Thyroid gland (tissue), 4 donors: ENCODE measurements at regions not wholly inside any gene's neighbourhood (a gene's known extent, or its start where the extent isn't known, plus 50 kb on each side); places are given as distances from the start of the nearest gene placed in this dataset.

Experiments
- DNase-seq, 2 donors: peaks; one replicate each; pipeline ENCODE4 v3.0.0-alpha.2; 2019
- H3K27ac ChIP-seq, 3 donors: fragments of 200-600 bp; sonication (generic); 1 replicate in 2 of 3; 2 replicates in 1 of 3; pipeline ENCODE4 v1.5.1; 2016 to 2019; ENCODE audit warnings: mild to moderate bottlenecking in 1 of 3, moderate library complexity in 1 of 3
- H3K27me3 ChIP-seq: fragments of 200-600 bp; sonication (generic); one replicate; pipeline ENCODE4 v1.5.1; 2019
- H3K36me3 ChIP-seq, 2 donors: fragments of 200-600 bp; sonication (generic); one replicate each; pipeline ENCODE4 v1.5.1; 2016 to 2019
- H3K4me1 ChIP-seq, 2 donors: fragments of 200-600 bp; sonication (generic); one replicate each; pipeline ENCODE4 v1.5.1; 2017 to 2019
- H3K4me3 ChIP-seq, 3 donors: fragments of 200-600 bp; sonication (generic); replicated peaks in 1 of 3; 1 replicate in 2 of 3; 2 replicates in 1 of 3; pipeline ENCODE4 v1.5.1; 2016; ENCODE audit warnings: mild to moderate bottlenecking in 1 of 3
- H3K9me3 ChIP-seq: fragments of 200-600 bp; sonication (generic); one replicate; pipeline ENCODE4 v1.5.1; 2017
- POLR2A ChIP-seq, 2 donors: fragments of 450-650 bp; IDR thresholded peaks; one replicate each; pipeline ENCODE4 v1.6.1; 2017; ENCODE audit warnings: antibody characterized with exemption in 2 of 2, mild to moderate bottlenecking in 2 of 2, moderate library complexity in 1 of 2
- WGBS, 2 donors: methylation state at CpG; one replicate each; pipeline ENCODE4 v1.1.5; 2017; 5-methylcytosine and 5-hydroxymethylcytosine counted together
- intact Hi-C: fragments of 100-400 bp; cut with DNase I; formaldehyde crosslinking; loops from one replicate; pipeline ENCODE4 v1.15.1; 2023
- TF ChIP-seq, protein P1 (sequence below), 6 experiments: fragments of 200-600 bp in 3 of 6; fragments of 450-650 bp in 3 of 6; sonication (generic) in 3 of 6; IDR thresholded peaks; one replicate each; pipeline ENCODE4 v1.5.1; 2016 to 2019; ENCODE audit warnings: antibody characterized with exemption in 6 of 6, mild to moderate bottlenecking in 2 of 6, inconsistent platforms in 1 of 6, moderate library complexity in 1 of 6

DNA sequence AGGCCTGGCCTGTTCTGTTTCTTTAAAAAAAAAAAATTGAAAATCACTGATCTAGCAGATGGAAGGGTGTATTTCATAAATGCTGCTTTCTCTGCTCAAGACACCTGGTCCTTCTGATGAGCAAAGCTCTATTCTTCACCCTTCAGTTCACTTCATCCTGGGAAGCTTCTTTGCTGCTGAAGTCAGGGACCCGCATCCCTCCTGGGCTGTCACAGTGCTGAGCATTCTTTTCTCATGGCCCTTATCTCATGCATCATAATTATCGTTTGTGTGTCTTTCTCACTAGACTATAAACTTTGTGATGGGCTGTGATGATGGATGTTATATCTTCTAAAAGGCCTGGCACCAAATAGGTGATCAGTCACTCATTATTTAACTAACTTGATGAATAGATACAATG is 461.0 kb downstream of the GADD45G start:
- Histone ChIP-seq H3K4me1 (peaks cover 11 to 15% of the 10 kb centered on the region in 2 donors), H3K36me3 (no peaks in the 10 kb centered on the region), H3K9me3 (no peaks in the 10 kb centered on the region), H3K27ac (no peak overlapping the region), H3K4me3 (no peak overlapping the region), H3K27me3 (no peaks in the 10 kb centered on the region)
- DNase-seq = no peak
- intact Hi-C loops = no loop called here
- TF ChIP-seq POLR2A (IDR thresholded peaks at IDR 0.05) = no peak
- TF ChIP-seq, protein P1, sequence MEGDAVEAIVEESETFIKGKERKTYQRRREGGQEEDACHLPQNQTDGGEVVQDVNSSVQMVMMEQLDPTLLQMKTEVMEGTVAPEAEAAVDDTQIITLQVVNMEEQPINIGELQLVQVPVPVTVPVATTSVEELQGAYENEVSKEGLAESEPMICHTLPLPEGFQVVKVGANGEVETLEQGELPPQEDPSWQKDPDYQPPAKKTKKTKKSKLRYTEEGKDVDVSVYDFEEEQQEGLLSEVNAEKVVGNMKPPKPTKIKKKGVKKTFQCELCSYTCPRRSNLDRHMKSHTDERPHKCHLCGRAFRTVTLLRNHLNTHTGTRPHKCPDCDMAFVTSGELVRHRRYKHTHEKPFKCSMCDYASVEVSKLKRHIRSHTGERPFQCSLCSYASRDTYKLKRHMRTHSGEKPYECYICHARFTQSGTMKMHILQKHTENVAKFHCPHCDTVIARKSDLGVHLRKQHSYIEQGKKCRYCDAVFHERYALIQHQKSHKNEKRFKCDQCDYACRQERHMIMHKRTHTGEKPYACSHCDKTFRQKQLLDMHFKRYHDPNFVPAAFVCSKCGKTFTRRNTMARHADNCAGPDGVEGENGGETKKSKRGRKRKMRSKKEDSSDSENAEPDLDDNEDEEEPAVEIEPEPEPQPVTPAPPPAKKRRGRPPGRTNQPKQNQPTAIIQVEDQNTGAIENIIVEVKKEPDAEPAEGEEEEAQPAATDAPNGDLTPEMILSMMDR (IDR thresholded peaks at IDR 0.05) = no peak
- WGBS, 2 donors = 95 to 96% methylated on average over 2 of the region's 2 CpGs

DNA sequence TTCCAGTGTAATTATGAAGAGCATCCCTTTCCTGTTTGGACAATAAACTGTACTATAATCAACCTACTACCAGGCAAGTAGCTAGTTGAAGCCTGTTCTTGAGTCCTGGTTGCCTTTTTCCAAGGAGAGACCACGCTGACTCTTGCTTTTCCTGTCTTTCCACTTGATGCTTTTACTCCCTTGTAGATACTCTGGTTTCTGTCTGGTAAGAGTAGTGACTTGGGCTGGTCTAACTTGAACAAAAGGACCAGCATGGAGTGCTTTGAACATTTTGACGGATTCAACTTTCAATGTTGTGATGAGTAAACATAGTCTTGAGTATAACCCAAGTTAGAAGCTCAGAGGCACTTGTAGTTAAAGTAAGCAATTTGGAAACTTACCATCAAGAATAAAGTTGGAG is 464.3 kb downstream of the GADD45G start:
- no peaks in the 10 kb centered on the region for H3K36me3 ChIP-seq
- no peak overlapping the region for H3K27ac ChIP-seq
- peaks cover 6 to 11% of the 10 kb centered on the region in 2 donors for H3K4me1 ChIP-seq
- H3K27me3 ChIP-seq = no peaks in the 10 kb centered on the region
- H3K4me3 ChIP-seq = no peak overlapping the region
- WGBS, 2 donors = 80 to 84% methylated on average over 2 of the region's 2 CpGs
- TF ChIP-seq, protein P1 (IDR thresholded peaks at IDR 0.05) = no peak
- no peak for TF ChIP-seq POLR2A (IDR thresholded peaks at IDR 0.05)
- DNase-seq = no peak
- intact Hi-C loops = no loop called here
- H3K9me3 ChIP-seq = no peaks in the 10 kb centered on the region

DNA sequence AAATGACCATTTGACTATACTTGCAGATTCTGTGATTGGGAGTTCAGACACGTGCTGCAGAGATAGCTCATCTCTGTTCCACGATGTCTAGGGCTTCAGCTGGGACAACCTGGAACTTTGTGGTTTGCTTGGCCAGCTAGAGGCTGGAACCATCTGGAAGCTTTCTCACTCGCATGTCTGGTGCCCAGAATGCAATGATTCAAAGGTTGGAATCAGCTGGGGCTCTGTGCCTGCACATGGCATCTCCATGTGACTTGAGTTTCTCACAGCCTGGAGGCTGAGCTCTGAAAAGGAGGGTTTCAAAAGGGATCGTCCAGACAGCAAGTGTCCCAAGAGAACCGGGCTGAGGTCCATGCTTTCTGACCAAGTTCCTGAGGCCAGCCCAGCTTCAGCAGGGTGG is 465.2 kb downstream of the GADD45G start:
- no peak for DNase-seq
- Histone ChIP-seq H3K36me3 (no peaks in the 10 kb centered on the region), H3K4me3 (no peak overlapping the region), H3K27me3 (no peaks in the 10 kb centered on the region), H3K4me1 (peaks cover 3 to 4% of the 10 kb centered on the region in 2 donors), H3K27ac (no peak overlapping the region), H3K9me3 (no peaks in the 10 kb centered on the region)
- intact Hi-C loops = no loop called here
- WGBS, 2 donors = 89 to 92% methylated on average over 5 of the region's 5 CpGs
- TF ChIP-seq, protein P1 (IDR thresholded peaks at IDR 0.05) = no peak
- no peak for TF ChIP-seq POLR2A (IDR thresholded peaks at IDR 0.05)

DNA sequence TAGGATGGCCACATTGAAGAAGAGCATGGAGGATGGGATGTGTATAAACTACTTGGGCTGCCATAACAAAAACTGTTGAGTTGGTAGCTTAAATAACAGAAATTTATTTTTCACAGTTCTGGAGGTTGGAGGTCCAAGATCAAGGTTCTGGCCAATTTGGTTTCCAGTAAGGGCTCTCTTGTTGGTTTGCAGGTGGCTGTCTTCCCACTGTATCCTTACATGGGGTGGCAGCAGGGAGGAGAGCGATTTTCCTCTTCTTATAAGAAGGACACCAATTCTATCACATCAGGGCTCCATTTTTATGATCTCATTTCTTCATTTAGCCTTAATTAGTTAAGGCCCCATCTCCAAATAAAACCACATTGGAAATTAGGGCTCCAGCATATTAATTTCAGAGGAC is 465.7 kb downstream of the GADD45G start:
- Histone ChIP-seq H3K27ac (no peak overlapping the region), H3K9me3 (no peaks in the 10 kb centered on the region), H3K4me3 (no peak overlapping the region), H3K4me1 (no peaks in the 10 kb centered on the region), H3K36me3 (no peaks in the 10 kb centered on the region), H3K27me3 (no peaks in the 10 kb centered on the region)
- TF ChIP-seq POLR2A (IDR thresholded peaks at IDR 0.05) = no peak
- TF ChIP-seq, protein P1 (IDR thresholded peaks at IDR 0.05) = no peak
- WGBS, 2 donors = 86 to 92% methylated on average over 1 of the region's 1 CpG
- intact Hi-C loops = no loop called here
- no peak for DNase-seq

DNA sequence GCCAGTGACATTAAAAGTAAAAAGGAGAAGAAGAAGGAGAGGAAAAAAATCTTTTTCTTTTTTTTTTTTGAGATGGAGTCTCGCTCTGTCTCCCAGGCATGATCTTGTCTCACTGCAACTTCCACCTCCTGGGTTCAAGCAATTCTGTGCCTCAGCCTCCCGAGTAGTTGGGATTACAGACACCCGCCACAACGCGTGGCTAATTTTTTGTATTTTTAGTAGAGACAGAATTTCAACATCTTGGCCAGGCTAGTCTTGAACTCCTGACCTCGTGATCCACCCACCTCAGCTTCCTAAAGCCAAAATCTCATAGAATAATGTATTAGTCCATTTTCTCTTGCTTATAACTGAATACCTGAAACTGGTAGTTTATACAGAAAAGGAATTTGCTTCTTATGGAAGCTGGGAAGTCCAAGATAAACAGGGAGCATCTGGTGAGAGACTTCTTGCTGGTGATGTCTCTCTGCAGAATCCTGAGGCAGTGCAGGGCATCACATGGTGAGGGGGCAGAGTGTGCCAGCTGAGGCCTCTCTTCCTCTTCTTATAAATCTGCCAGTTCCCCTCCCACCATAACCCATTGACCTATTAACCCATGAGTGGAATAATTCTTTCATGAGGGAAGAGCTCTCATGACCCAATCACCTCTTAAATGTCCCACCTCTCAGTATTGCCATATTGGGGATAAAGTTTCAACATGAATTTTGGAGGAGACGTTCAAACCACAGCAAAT is 466.3 kb downstream of the GADD45G start:
- no peaks in the 10 kb centered on the region for H3K36me3 ChIP-seq
- H3K9me3 ChIP-seq = no peaks in the 10 kb centered on the region
- H3K27me3 ChIP-seq = no peaks in the 10 kb centered on the region
- H3K27ac ChIP-seq = no peak overlapping the region
- TF ChIP-seq POLR2A (IDR thresholded peaks at IDR 0.05) = no peak
- TF ChIP-seq, protein P1 (IDR thresholded peaks at IDR 0.05) = no peak
- no peak for DNase-seq
- intact Hi-C loops = no loop called here
- WGBS, 2 donors = 86 to 92% methylated on average over 7 of the region's 7 CpGs
- no peaks in the 10 kb centered on the region for H3K4me1 ChIP-seq
- H3K4me3 ChIP-seq = no peak overlapping the region
